Activated CD4-positive, alpha-beta memory T cell treated with anti-CD3 and anti-CD28 coated beads for 36 hours (primary cell): ENCODE measurements at regions not wholly inside any gene's neighbourhood (a gene's known extent, or its start where the extent isn't known, plus 50 kb on each side); places are given as distances from the start of the nearest gene placed in this dataset.

ENCODE experiments used
- CTCF ChIA-PET: fragments of 350-600 bp; sonication (Branson Sonifier 250); formaldehyde crosslinking; loops from one replicate; lab custom pipeline; 2021; ENCODE audit warnings: antibody characterized with exemption, inconsistent platforms; lab: Charles Lee
- POLR2A ChIA-PET: fragments of 350-600 bp; sonication (Branson Sonifier 250); formaldehyde crosslinking; loops from one replicate; lab custom pipeline; 2021; ENCODE audit warnings: antibody characterized with exemption; lab: Charles Lee
- DNase-seq: peaks from one replicate; pipeline ENCODE4 v3.0.0-alpha.2; 2020
- H3K27ac Mint-ChIP-seq: one replicate; pipeline ENCODE4 v1.8.0; 2021; ENCODE audit warnings: mixed read lengths
- H3K27me3 Mint-ChIP-seq: one replicate; pipeline ENCODE4 v1.8.0; 2021; ENCODE audit warnings: mixed read lengths
- H3K36me3 Mint-ChIP-seq: one replicate; pipeline ENCODE4 v1.8.0; 2021; ENCODE audit warnings: mixed read lengths
- H3K4me1 Mint-ChIP-seq: one replicate; pipeline ENCODE4 v1.8.0; 2021; ENCODE audit warnings: low read depth, mixed read lengths
- H3K4me3 Mint-ChIP-seq: one replicate; pipeline ENCODE4 v1.8.0; 2021; ENCODE audit warnings: mild to moderate bottlenecking, mixed read lengths
- H3K9me3 Mint-ChIP-seq: one replicate; pipeline ENCODE4 v1.8.0; 2021; ENCODE audit warnings: mixed read lengths
- intact Hi-C: fragments of 100-400 bp; cut with micrococcal nuclease; formaldehyde crosslinking; loops from one replicate; pipeline ENCODE4 v1.15.1; 2023

- ChIA-PET CTCF (no interaction called here), POLR2A (no interaction called here)
- intact Hi-C loops, result no loop called here
- Mint-ChIP-seq H3K36me3 (no peaks in the 10 kb centered on the region), H3K27ac (no peak overlapping the region), H3K4me1 (no peaks in the 10 kb centered on the region), H3K9me3 (peaks cover 3% of the 10 kb centered on the region), H3K27me3 (no peaks in the 10 kb centered on the region), H3K4me3 (no peak overlapping the region)
- DNase-seq, result no peak
Observed at GRCh38 chr13:64423467-64423866, 2806.7 kb downstream of the PCDH9 start.

GRCh38 chr13:64420181-64420580, 2810.0 kb downstream of the PCDH9 start:
- H3K4me1 Mint-ChIP-seq, result no peaks in the 10 kb centered on the region
- CTCF ChIA-PET, result no interaction called here
- H3K27ac Mint-ChIP-seq, result no peak overlapping the region
- intact Hi-C loops, result no loop called here
- H3K9me3 Mint-ChIP-seq, result peaks cover 2% of the 10 kb centered on the region
- POLR2A ChIA-PET, result no interaction called here
- H3K4me3 Mint-ChIP-seq, result no peak overlapping the region
- H3K27me3 Mint-ChIP-seq, result no peaks in the 10 kb centered on the region
- H3K36me3 Mint-ChIP-seq, result no peaks in the 10 kb centered on the region
- no peak for DNase-seq

- intact Hi-C loops, result no loop called here
- H3K27ac Mint-ChIP-seq, result no peak overlapping the region
- no peaks in the 10 kb centered on the region for H3K4me1 Mint-ChIP-seq
- no peak overlapping the region for H3K4me3 Mint-ChIP-seq
- peaks cover 2% of the 10 kb centered on the region for H3K9me3 Mint-ChIP-seq
- ChIA-PET POLR2A (no interaction called here), CTCF (no interaction called here)
- no peak for DNase-seq
- H3K36me3 Mint-ChIP-seq, result no peaks in the 10 kb centered on the region
- no peaks in the 10 kb centered on the region for H3K27me3 Mint-ChIP-seq
Observed at GRCh38 chr13:64417581-64417980, 2812.6 kb downstream of the PCDH9 start.

- Mint-ChIP-seq H3K27me3 (no peaks in the 10 kb centered on the region), H3K4me3 (no peak overlapping the region), H3K9me3 (peaks cover 5% of the 10 kb centered on the region), H3K4me1 (no peaks in the 10 kb centered on the region), H3K36me3 (no peaks in the 10 kb centered on the region), H3K27ac (no peak overlapping the region)
- ChIA-PET CTCF (no interaction called here), POLR2A (no interaction called here)
- DNase-seq, result no peak
- intact Hi-C loops, result no loop called here
Observed at GRCh38 chr13:64414381-64414780, 2815.8 kb downstream of the PCDH9 start.

- no peak overlapping the region for H3K4me3 Mint-ChIP-seq
- H3K27ac Mint-ChIP-seq, result no peak overlapping the region
- CTCF ChIA-PET, result no interaction called here
- no peak for DNase-seq
- no peaks in the 10 kb centered on the region for H3K27me3 Mint-ChIP-seq
- H3K4me1 Mint-ChIP-seq, result no peaks in the 10 kb centered on the region
- H3K9me3 Mint-ChIP-seq, result peaks cover 8% of the 10 kb centered on the region
- no peaks in the 10 kb centered on the region for H3K36me3 Mint-ChIP-seq
- POLR2A ChIA-PET, result no interaction called here
- intact Hi-C loops, result no loop called here
Observed at GRCh38 chr13:64413529-64413928, 2816.6 kb downstream of the PCDH9 start.

GRCh38 chr13:64410276-64411053, 2819.7 kb downstream of the PCDH9 start:
- no peak overlapping the region for H3K4me3 Mint-ChIP-seq
- no peak for DNase-seq
- H3K4me1 Mint-ChIP-seq, result no peaks in the 10 kb centered on the region
- H3K27ac Mint-ChIP-seq, result no peak overlapping the region
- peaks cover 17% of the 10 kb centered on the region for H3K9me3 Mint-ChIP-seq
- intact Hi-C loops, result no loop called here
- CTCF ChIA-PET, result no interaction called here
- POLR2A ChIA-PET, result no interaction called here
- no peaks in the 10 kb centered on the region for H3K27me3 Mint-ChIP-seq
- no peaks in the 10 kb centered on the region for H3K36me3 Mint-ChIP-seq

GRCh38 chr13:64397701-64398100, 2832.4 kb downstream of the PCDH9 start:
- Mint-ChIP-seq H3K4me3 (no peak overlapping the region), H3K9me3 (peaks cover 10% of the 10 kb centered on the region), H3K4me1 (no peaks in the 10 kb centered on the region), H3K36me3 (no peaks in the 10 kb centered on the region), H3K27ac (no peak overlapping the region), H3K27me3 (no peaks in the 10 kb centered on the region)
- intact Hi-C loops, result no loop called here
- POLR2A ChIA-PET, result no interaction called here
- DNase-seq, result no peak
- CTCF ChIA-PET, result no interaction called here

DNA sequence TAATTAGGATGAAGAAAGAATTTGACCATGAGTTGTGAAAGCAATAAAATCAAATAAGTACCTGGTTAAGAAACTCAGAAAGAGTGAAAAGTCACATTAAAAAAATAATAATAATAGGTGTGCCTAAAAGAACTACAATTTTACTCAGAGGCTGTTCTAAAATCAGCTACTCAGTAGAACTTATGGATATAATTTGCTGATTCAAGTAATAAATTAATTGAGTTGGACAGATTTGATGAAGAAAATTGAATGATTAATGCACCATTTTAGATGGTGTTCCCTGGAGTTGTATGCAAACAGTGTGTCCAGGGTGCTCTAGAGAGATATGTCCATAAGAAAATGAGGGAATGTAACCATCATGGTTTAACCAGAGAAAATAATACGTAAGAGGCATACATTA, 2852.5 kb downstream of the PCDH9 start:
- peaks cover 20% of the 10 kb centered on the region for H3K9me3 Mint-ChIP-seq
- no peak for DNase-seq
- POLR2A ChIA-PET, result no interaction called here
- H3K27ac Mint-ChIP-seq, result no peak overlapping the region
- no peaks in the 10 kb centered on the region for H3K36me3 Mint-ChIP-seq
- intact Hi-C loops, result no loop called here
- H3K27me3 Mint-ChIP-seq, result no peaks in the 10 kb centered on the region
- CTCF ChIA-PET, result no interaction called here
- H3K4me1 Mint-ChIP-seq, result no peaks in the 10 kb centered on the region
- H3K4me3 Mint-ChIP-seq, result no peak overlapping the region

GRCh38 chr13:64371461-64371860, 2858.7 kb downstream of the PCDH9 start:
- H3K27me3 Mint-ChIP-seq, result no peaks in the 10 kb centered on the region
- no peak for DNase-seq
- H3K9me3 Mint-ChIP-seq, result peaks cover 23% of the 10 kb centered on the region
- POLR2A ChIA-PET, result no interaction called here
- no peaks in the 10 kb centered on the region for H3K36me3 Mint-ChIP-seq
- H3K4me3 Mint-ChIP-seq, result no peak overlapping the region
- CTCF ChIA-PET, result no interaction called here
- no peaks in the 10 kb centered on the region for H3K4me1 Mint-ChIP-seq
- no peak overlapping the region for H3K27ac Mint-ChIP-seq
- intact Hi-C loops, result no loop called here

DNA sequence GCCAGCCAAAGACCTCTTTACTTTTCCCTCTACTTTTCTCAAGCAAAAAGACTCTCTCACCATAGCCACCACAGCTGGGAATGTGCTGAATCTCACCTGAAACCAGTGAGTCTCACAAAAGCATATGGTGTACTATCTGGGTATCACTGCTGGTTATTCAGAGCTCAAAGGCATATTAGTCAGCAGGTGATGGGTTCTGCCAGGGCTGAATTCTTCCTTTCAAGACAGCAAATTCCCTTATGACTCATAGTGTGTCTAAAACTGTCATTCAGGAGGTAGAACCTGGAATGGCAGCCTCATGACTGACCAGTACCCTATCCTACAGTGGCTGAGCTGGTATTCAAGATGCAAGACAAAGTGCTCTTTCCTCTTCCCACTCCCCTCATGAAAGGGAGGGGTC, 2859.1 kb downstream of the PCDH9 start:
- intact Hi-C loops, result no loop called here
- POLR2A ChIA-PET, result no interaction called here
- CTCF ChIA-PET, result no interaction called here
- H3K36me3 Mint-ChIP-seq, result no peaks in the 10 kb centered on the region
- DNase-seq, result no peak
- no peak overlapping the region for H3K27ac Mint-ChIP-seq
- no peak overlapping the region for H3K4me3 Mint-ChIP-seq
- H3K9me3 Mint-ChIP-seq, result peaks cover 27% of the 10 kb centered on the region
- no peaks in the 10 kb centered on the region for H3K27me3 Mint-ChIP-seq
- no peaks in the 10 kb centered on the region for H3K4me1 Mint-ChIP-seq

GRCh38 chr13:64369121-64369520, 2861.0 kb downstream of the PCDH9 start:
- Mint-ChIP-seq H3K36me3 (no peaks in the 10 kb centered on the region), H3K4me3 (no peak overlapping the region), H3K27ac (no peak overlapping the region), H3K4me1 (no peaks in the 10 kb centered on the region), H3K9me3 (peaks cover 26% of the 10 kb centered on the region), H3K27me3 (no peaks in the 10 kb centered on the region)
- ChIA-PET CTCF (no interaction called here), POLR2A (no interaction called here)
- no peak for DNase-seq
- intact Hi-C loops, result no loop called here

GRCh38 chr13:64362564-64362963, 2867.6 kb downstream of the PCDH9 start:
- no peaks in the 10 kb centered on the region for H3K27me3 Mint-ChIP-seq
- H3K36me3 Mint-ChIP-seq, result no peaks in the 10 kb centered on the region
- intact Hi-C loops, result no loop called here
- H3K9me3 Mint-ChIP-seq, result peaks cover 15% of the 10 kb centered on the region
- H3K4me1 Mint-ChIP-seq, result no peaks in the 10 kb centered on the region
- no peak for DNase-seq
- ChIA-PET CTCF (no interaction called here), POLR2A (no interaction called here)
- no peak overlapping the region for H3K4me3 Mint-ChIP-seq
- H3K27ac Mint-ChIP-seq, result no peak overlapping the region

- Mint-ChIP-seq H3K4me1 (no peaks in the 10 kb centered on the region), H3K27ac (no peak overlapping the region), H3K27me3 (no peaks in the 10 kb centered on the region), H3K36me3 (no peaks in the 10 kb centered on the region), H3K4me3 (no peak overlapping the region), H3K9me3 (peaks cover 3% of the 10 kb centered on the region)
- intact Hi-C loops, result no loop called here
- POLR2A ChIA-PET, result no interaction called here
- DNase-seq, result no peak
- CTCF ChIA-PET, result no interaction called here
Observed at GRCh38 chr13:64347664-64348063, 2882.5 kb downstream of the PCDH9 start.
